ENCODE measurements at regions not wholly inside any gene's neighbourhood (a gene's known extent, or its start where the extent isn't known, plus 50 kb on each side); places are given as distances from the start of the nearest gene placed in this dataset.

DNA sequence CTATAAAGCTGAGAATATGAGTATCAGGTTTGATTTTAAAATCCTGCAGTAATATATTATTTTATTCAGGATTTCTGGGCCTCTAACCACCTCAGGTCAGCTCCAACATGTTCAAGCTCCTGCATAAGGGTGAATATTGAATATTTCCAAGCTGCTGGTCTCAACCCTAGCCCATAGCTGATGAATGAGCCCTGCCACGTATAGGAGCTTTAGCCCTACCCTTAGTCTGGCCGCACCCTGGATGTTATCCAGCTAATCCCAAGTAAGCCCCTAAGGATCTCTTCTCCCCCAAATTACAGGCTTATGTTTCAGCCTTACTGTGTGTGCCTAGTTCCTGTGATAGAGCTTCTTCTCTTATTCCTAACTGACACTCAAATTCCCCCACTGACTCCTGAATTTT is 240.6 kb downstream of the KCTD12 start:
- TF ChIP-seq, protein P1, sequence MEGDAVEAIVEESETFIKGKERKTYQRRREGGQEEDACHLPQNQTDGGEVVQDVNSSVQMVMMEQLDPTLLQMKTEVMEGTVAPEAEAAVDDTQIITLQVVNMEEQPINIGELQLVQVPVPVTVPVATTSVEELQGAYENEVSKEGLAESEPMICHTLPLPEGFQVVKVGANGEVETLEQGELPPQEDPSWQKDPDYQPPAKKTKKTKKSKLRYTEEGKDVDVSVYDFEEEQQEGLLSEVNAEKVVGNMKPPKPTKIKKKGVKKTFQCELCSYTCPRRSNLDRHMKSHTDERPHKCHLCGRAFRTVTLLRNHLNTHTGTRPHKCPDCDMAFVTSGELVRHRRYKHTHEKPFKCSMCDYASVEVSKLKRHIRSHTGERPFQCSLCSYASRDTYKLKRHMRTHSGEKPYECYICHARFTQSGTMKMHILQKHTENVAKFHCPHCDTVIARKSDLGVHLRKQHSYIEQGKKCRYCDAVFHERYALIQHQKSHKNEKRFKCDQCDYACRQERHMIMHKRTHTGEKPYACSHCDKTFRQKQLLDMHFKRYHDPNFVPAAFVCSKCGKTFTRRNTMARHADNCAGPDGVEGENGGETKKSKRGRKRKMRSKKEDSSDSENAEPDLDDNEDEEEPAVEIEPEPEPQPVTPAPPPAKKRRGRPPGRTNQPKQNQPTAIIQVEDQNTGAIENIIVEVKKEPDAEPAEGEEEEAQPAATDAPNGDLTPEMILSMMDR (IDR thresholded peaks at IDR 0.05) = no peak
- TF ChIP-seq POLR2A (IDR thresholded peaks at IDR 0.05) (no peak), EP300 (IDR thresholded peaks at IDR 0.05) (no peak), POLR2AphosphoS5 (IDR thresholded peaks at IDR 0.05) (no peak)

Measured in upper lobe of left lung (tissue), 4 donors.